Endothelial cell of umbilical vein (primary cell): ENCODE measurements at regions not wholly inside any gene's neighbourhood (a gene's known extent, or its start where the extent isn't known, plus 50 kb on each side); places are given as distances from the start of the nearest gene placed in this dataset.

Experiments used
- BruUV-seq: library from RNA; stranded (reverse); fragments of 400-500 nt; replicated peaks from 2 replicates; lab custom pipeline; 2021; lab: Mats Ljungman, UMichigan
- CTCF ChIA-PET: fragments of 300-600, 350-600 bp; sonication (Branson Sonifier 250); formaldehyde crosslinking; loops from one replicate; lab custom pipeline; 2021; ENCODE audit warnings: antibody characterized with exemption, inconsistent platforms; lab: Charles Lee
- POLR2A ChIA-PET: fragments of 300-600, 350-600 bp; sonication (Branson Sonifier 250); formaldehyde crosslinking; loops from one replicate; lab custom pipeline; 2021; ENCODE audit warnings: antibody characterized with exemption, inconsistent platforms; lab: Charles Lee
- DNase-seq: peaks from one replicate; pipeline ENCODE4 v3.0.0-alpha.2; 2011; ENCODE audit warnings: low read depth, low spot score
- FAIRE-seq: peaks from 2 replicates; lab custom pipeline; 2011; peaks lifted over from hg19 to GRCh38; lab: Jason Lieb, UNC
- H2AFZ ChIP-seq: 2 replicates; pipeline ENCODE4 v1.6.0; 2012; ENCODE audit warnings: low read depth, low read length, control low read depth, inconsistent platforms
- H3K27ac ChIP-seq: 2 replicates; pipeline ENCODE4 v1.5.1; 2011; ENCODE audit warnings: low read depth, mild to moderate bottlenecking, control low read depth, low read length, moderate library complexity; ENCODE audit not compliant: insufficient read depth
- H3K27me3 ChIP-seq, 2 experiments: 2 replicates each; pipeline versions ENCODE4 v1.6.0 to v1.6.1; 2011; ENCODE audit warnings: low read length in 2 of 2, mixed read lengths in 1 of 2; ENCODE audit not compliant: control insufficient read depth in 2 of 2, insufficient read depth in 2 of 2
- H3K36me3 ChIP-seq, 2 experiments: 2 replicates in 1 of 2; 3 replicates in 1 of 2; pipeline ENCODE4 v1.5.1; 2011; ENCODE audit warnings: low read length in 2 of 2, mild to moderate bottlenecking in 1 of 2, moderate library complexity in 1 of 2; ENCODE audit not compliant: control insufficient read depth in 2 of 2, insufficient read depth in 2 of 2; ENCODE audit errors: extremely low read depth in 1 of 2
- H3K4me1 ChIP-seq: 3 replicates; pipeline ENCODE4 v1.5.1; 2011; ENCODE audit warnings: mild to moderate bottlenecking, low read length; ENCODE audit not compliant: control insufficient read depth, insufficient read depth; ENCODE audit errors: extremely low read depth
- H3K4me2 ChIP-seq: 2 replicates; pipeline ENCODE4 v1.6.1; 2011; ENCODE audit warnings: low read length, control low read depth, mixed read lengths; ENCODE audit not compliant: insufficient read depth
- H3K4me3 ChIP-seq, 3 experiments: fragments of 200-600 bp in 1 of 3; sonication (generic), shearing (Covaris generic) in 1 of 3; replicated peaks in 1 of 3; 2 replicates each; pipeline ENCODE4 v1.5.1; 2011 to 2016; ENCODE audit warnings: control low read depth in 3 of 3, low read length in 3 of 3, mild to moderate bottlenecking in 2 of 3, inconsistent platforms in 1 of 3, low read depth in 1 of 3, moderate library complexity in 1 of 3; ENCODE audit not compliant: insufficient read depth in 1 of 3
- H3K79me2 ChIP-seq: 2 replicates; pipeline ENCODE4 v1.6.0; 2012; ENCODE audit warnings: low read length, inconsistent platforms; ENCODE audit not compliant: control insufficient read depth, insufficient read depth
- H3K9ac ChIP-seq: replicated peaks from 2 replicates; pipeline ENCODE3; 2011; ENCODE audit warnings: low read length, control low read depth; ENCODE audit not compliant: insufficient read depth; ENCODE audit errors: extremely low read depth
- H3K9me1 ChIP-seq: replicated peaks from 3 replicates; pipeline ENCODE4 v1.6.0; 2011; ENCODE audit warnings: mild to moderate bottlenecking, low read length; ENCODE audit not compliant: control insufficient read depth, insufficient read depth; ENCODE audit errors: extremely low read depth
- H3K9me3 ChIP-seq: replicated peaks from 2 replicates; pipeline ENCODE4 v1.5.1; 2012; ENCODE audit warnings: low read length, inconsistent platforms; ENCODE audit not compliant: control insufficient read depth, insufficient read depth
- H4K20me1 ChIP-seq: replicated peaks from 2 replicates; pipeline ENCODE3; 2011; ENCODE audit warnings: mild to moderate bottlenecking, low read length; ENCODE audit not compliant: control insufficient read depth, insufficient read depth; ENCODE audit errors: extremely low read depth
- EZH2 ChIP-seq: IDR thresholded peaks from 2 replicates; pipeline ENCODE4 v1.6.1; 2012; ENCODE audit warnings: borderline replicate concordance, low read depth, mild to moderate bottlenecking, moderate library complexity, low read length, inconsistent platforms; ENCODE audit not compliant: severe bottlenecking
- FOS ChIP-seq: IDR thresholded peaks from 2 replicates; pipeline ENCODE4 v1.6.1; 2011; ENCODE audit warnings: mild to moderate bottlenecking, low read length, moderate library complexity, borderline replicate concordance; ENCODE audit not compliant: insufficient read depth
- GATA2 ChIP-seq: IDR thresholded peaks from 2 replicates; pipeline ENCODE4 v1.7.0; 2011; ENCODE audit warnings: low read depth, mild to moderate bottlenecking, moderate library complexity, mixed read lengths, low read length; ENCODE audit not compliant: insufficient read length, insufficient read depth
- JUN ChIP-seq: IDR thresholded peaks from 2 replicates; pipeline ENCODE4 v1.6.1; 2011; ENCODE audit warnings: borderline replicate concordance, low read depth; ENCODE audit not compliant: insufficient read length, insufficient read depth
- MYC ChIP-seq: IDR thresholded peaks from one replicate; pipeline ENCODE4 v1.6.1; 2011; ENCODE audit warnings: mild to moderate bottlenecking, low read depth, low read length
- POLR2A ChIP-seq: IDR thresholded peaks from 2 replicates; pipeline ENCODE4 v1.6.1; 2012; ENCODE audit warnings: low read depth, mild to moderate bottlenecking, control low read depth, low read length
- POLR2AphosphoS5 ChIP-seq: IDR thresholded peaks from 2 replicates; pipeline ENCODE4 v1.6.1; 2012; ENCODE audit warnings: low read depth, mild to moderate bottlenecking, control low read depth, low read length, moderate library complexity; ENCODE audit not compliant: insufficient read depth
- dilution Hi-C: fragments of 300-500 bp; cut with MboI; formaldehyde crosslinking; loops from one replicate; pipeline ENCODE4 v1.15.0; 2019; ENCODE audit warnings: low sequenced_read_pairs; ENCODE audit not compliant: extremely low pct_ligation_motif_present
- intact Hi-C: fragments of 100-400 bp; cut with micrococcal nuclease; formaldehyde crosslinking; loops from one replicate; pipeline ENCODE4 v1.10.0; 2022
- TF ChIP-seq, protein P1 (sequence below): IDR thresholded peaks from 2 replicates; pipeline ENCODE4 v1.6.1; 2011; ENCODE audit not compliant: insufficient read depth, insufficient read length
- TF ChIP-seq, protein P2 (sequence below), 2 donors: IDR thresholded peaks; 1 replicate in 1 of 2; 2 replicates in 1 of 2; pipeline ENCODE4 v1.5.1; 2011; ENCODE audit warnings: low read length in 2 of 2, mild to moderate bottlenecking in 2 of 2, moderate library complexity in 2 of 2, control low read depth in 1 of 2, inconsistent platforms in 1 of 2, low read depth in 1 of 2; ENCODE audit not compliant: insufficient read depth in 1 of 2; ENCODE audit errors: extremely low read depth in 1 of 2

DNA sequence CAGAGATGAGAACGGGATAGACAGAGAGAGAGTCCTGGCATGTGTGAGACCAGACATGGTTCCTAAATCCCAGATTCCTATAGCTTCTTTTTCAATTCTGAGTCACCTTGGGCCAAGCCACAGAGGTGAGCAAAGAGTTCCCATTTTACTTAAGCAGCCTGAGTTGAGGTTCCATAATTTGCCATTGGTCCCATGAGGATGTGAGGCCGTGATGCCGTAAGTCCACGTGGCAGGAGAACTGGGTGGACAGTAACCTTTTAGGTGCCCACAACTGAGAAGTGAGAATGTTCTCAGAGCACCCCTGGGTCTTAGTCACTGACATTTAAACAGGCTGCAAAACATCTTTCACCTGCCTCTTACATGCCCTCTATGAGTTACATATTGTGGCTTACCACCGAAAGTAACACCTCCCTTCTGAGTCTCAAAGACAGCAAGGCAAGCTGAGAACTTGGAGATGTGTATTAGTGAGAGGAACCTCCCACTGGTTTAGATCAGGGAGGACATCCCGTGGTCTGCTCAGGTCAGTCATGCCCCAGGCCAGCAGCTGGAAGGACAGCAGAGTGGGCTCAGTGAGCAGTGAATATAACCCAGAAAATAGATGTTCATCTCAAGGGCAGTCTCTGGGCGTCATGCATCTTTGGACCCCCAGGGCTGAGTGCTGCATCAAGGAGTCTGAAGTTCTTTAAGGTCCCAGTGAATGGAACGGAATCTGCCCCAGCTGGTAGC is 127.9 kb upstream of the LGALSL start:
- intact Hi-C loops = no loop called here

More for the DNA sequence above, 127.9 kb upstream of the LGALSL start:
- H3K27ac ChIP-seq = no peak overlapping the region
- no peaks in the 10 kb centered on the region for H3K79me2 ChIP-seq
- no peak overlapping the region for H3K9ac ChIP-seq
- FAIRE-seq (no peak), DNase-seq (no peak)
- H3K4me1 ChIP-seq = peaks cover 14% of the 10 kb centered on the region
- CTCF ChIA-PET = interaction anchor here (2.1 to 8.4 kb wide), 4 partner anchors 58 to 276 kb away, joined by 9 to 388 read pairs (median 108); no protein-coding TSS in a partner anchor
- TF ChIP-seq GATA2 (no peak), POLR2A (no peak), FOS (no peak), JUN (no peak), POLR2AphosphoS5 (no peak), EZH2 (no peak), MYC (no peak)
- TF ChIP-seq, protein P1, sequence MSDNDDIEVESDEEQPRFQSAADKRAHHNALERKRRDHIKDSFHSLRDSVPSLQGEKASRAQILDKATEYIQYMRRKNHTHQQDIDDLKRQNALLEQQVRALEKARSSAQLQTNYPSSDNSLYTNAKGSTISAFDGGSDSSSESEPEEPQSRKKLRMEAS = no peak
- TF ChIP-seq, protein P2, sequence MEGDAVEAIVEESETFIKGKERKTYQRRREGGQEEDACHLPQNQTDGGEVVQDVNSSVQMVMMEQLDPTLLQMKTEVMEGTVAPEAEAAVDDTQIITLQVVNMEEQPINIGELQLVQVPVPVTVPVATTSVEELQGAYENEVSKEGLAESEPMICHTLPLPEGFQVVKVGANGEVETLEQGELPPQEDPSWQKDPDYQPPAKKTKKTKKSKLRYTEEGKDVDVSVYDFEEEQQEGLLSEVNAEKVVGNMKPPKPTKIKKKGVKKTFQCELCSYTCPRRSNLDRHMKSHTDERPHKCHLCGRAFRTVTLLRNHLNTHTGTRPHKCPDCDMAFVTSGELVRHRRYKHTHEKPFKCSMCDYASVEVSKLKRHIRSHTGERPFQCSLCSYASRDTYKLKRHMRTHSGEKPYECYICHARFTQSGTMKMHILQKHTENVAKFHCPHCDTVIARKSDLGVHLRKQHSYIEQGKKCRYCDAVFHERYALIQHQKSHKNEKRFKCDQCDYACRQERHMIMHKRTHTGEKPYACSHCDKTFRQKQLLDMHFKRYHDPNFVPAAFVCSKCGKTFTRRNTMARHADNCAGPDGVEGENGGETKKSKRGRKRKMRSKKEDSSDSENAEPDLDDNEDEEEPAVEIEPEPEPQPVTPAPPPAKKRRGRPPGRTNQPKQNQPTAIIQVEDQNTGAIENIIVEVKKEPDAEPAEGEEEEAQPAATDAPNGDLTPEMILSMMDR (IDR thresholded peaks at IDR 0.05; ENCODE audit: extremely low read depth in 1 of 2, insufficient read depth in 1 of 2, low read depth in 1 of 2, low read length in 2 of 2) = no peak
- H3K9me1 ChIP-seq = no peaks in the 10 kb centered on the region
- dilution Hi-C loops = no loop called here
- H4K20me1 ChIP-seq = no peaks in the 10 kb centered on the region
- no peak overlapping the region for H2AFZ ChIP-seq
- POLR2A ChIA-PET = no interaction called here
- H3K36me3 ChIP-seq = no peaks in the 10 kb centered on the region
- BruUV-seq = no TSS peak
- no peaks in the 10 kb centered on the region for H3K9me3 ChIP-seq
- H3K4me2 ChIP-seq = no peak overlapping the region
- peaks cover 0 to 3% of the 10 kb centered on the region in 2 experiments for H3K27me3 ChIP-seq
- no peak overlapping the region for H3K4me3 ChIP-seq
